Activated CD8-positive, alpha-beta memory T cell treated with anti-CD3 and anti-CD28 coated beads for 48 hours (primary cell): ENCODE measurements at regions not wholly inside any gene's neighbourhood (a gene's known extent, or its start where the extent isn't known, plus 50 kb on each side); places are given as distances from the start of the nearest gene placed in this dataset.

ENCODE experiments used
- DNase-seq, 3 experiments: peaks; one replicate each; pipeline ENCODE4 v3.0.0-alpha.2; 2020; ENCODE audit warnings: low read depth in 2 of 3, low spot score in 2 of 3

GRCh38 chr10:79003183-79004100 lies 65.3 kb upstream of the ZMIZ1 start:
- no peak for DNase-seq

GRCh38 chr10:79004311-79004710 lies 64.5 kb upstream of the ZMIZ1 start:
- DNase-seq = no peak

GRCh38 chr10:79005126-79005810 lies 63.5 kb upstream of the ZMIZ1 start:
- DNase-seq = no peak

- DNase-seq = no peak
Observed at GRCh38 chr10:79007018-79007417, 61.7 kb upstream of the ZMIZ1 start.

- DNase-seq = no peak
Observed at GRCh38 chr10:79007421-79008319, 61.1 kb upstream of the ZMIZ1 start.

GRCh38 chr10:79009145-79009544 lies 59.6 kb upstream of the ZMIZ1 start:
- no peak for DNase-seq

- no peak for DNase-seq
Observed at GRCh38 chr10:79012567-79012966, 56.2 kb upstream of the ZMIZ1 start.

- DNase-seq = no peak
Observed at GRCh38 chr10:79013406-79013987, 55.3 kb upstream of the ZMIZ1 start.

- DNase-seq = no peak
Observed at GRCh38 chr10:79014796-79015195, 54.0 kb upstream of the ZMIZ1 start.

- no peak for DNase-seq
Observed at GRCh38 chr10:79017882-79018520, 50.8 kb upstream of the ZMIZ1 start.

GRCh38 chr10:79018521-79019011 lies 50.2 kb upstream of the ZMIZ1 start:
- no peak for DNase-seq
